A549 (cell line): ENCODE measurements at regions not wholly inside any gene's neighbourhood (a gene's known extent, or its start where the extent isn't known, plus 50 kb on each side); places are given as distances from the start of the nearest gene placed in this dataset.
A peak's percentile ranks its signal among the peaks of the same experiment; 100 is the strongest.

ENCODE experiments used
- ATAC-seq, 2 experiments: fragments of 200-7000 bp in 1 of 2; fragments of >200 bp in 1 of 2; cut with Nextera tagmentation in 1 of 2; cut with Tn5 transposase in 1 of 2; 3 replicates each; pipeline versions ENCODE4 v1.8.0 to v1.9.1; 2018 to 2020; ENCODE audit warnings: mild to moderate bottlenecking in 1 of 2, moderate library complexity in 1 of 2
- CTCF ChIA-PET: fragments of 300-600 bp; sonication (Branson Sonifier 250); formaldehyde crosslinking; extraction: SDS; loops from one replicate; lab custom pipeline; 2021; ENCODE audit warnings: antibody characterized with exemption, inconsistent platforms; lab: Yijun Ruan, JAX
- POLR2A ChIA-PET: fragments of 350-600 bp; formaldehyde crosslinking; extraction: SDS; loops from one replicate; lab custom pipeline; 2021; ENCODE audit warnings: antibody characterized with exemption, inconsistent platforms; lab: Yijun Ruan, JAX
- DNase-seq, 2 experiments: peaks; one replicate each; pipeline versions ENCODE4 v3.0.0 to v3.0.0-alpha.2; 2011 to 2016; ENCODE audit warnings: low read depth in 1 of 2, low spot score in 1 of 2
- FAIRE-seq: peaks from 2 replicates; lab custom pipeline; 2011; peaks lifted over from hg19 to GRCh38; lab: Jason Lieb, UNC
- H3K27ac ChIP-seq, 2 experiments: fragments of >200 bp; sonication (Bioruptor Twin); formaldehyde crosslinking; 3 replicates each; pipeline ENCODE4 v1.5.1; 2016 to 2017
- H3K4me1 ChIP-seq: fragments of >200 bp; sonication (Bioruptor Twin); formaldehyde crosslinking; 3 replicates; pipeline ENCODE4 v1.6.1; 2016
- H3K4me2 ChIP-seq: fragments of >200 bp; sonication (Bioruptor Twin); formaldehyde crosslinking; 3 replicates; pipeline ENCODE4 v1.6.1; 2016
- H3K4me3 ChIP-seq: fragments of >200 bp; sonication (Bioruptor Twin); formaldehyde crosslinking; 3 replicates; pipeline ENCODE4 v1.5.1; 2016
- H3K9me3 ChIP-seq: fragments of >200 bp; sonication (Bioruptor Twin); formaldehyde crosslinking; 3 replicates; pipeline ENCODE4 v1.6.1; 2016
- ATOH8 ChIP-seq: fragments of 250-450 bp; sonication (Bioruptor Pico); IDR thresholded peaks from 2 replicates; pipeline ENCODE4 v1.5.0; 2020; ENCODE audit warnings: low read depth, mild to moderate bottlenecking, moderate library complexity
- CBX2 ChIP-seq: fragments of 200-600 bp; sonication (generic); IDR thresholded peaks from 2 replicates; pipeline ENCODE4 v1.6.1; 2016; ENCODE audit warnings: low read depth, mild to moderate bottlenecking, borderline replicate concordance
- CBX8 ChIP-seq: fragments of 200-600 bp; sonication (generic); IDR thresholded peaks from 2 replicates; pipeline ENCODE4 v1.6.1; 2016
- CEBPB ChIP-seq, 2 experiments: fragments of >200 bp in 1 of 2; sonication (Bioruptor Twin) in 1 of 2; formaldehyde crosslinking in 1 of 2; IDR thresholded peaks; 2 replicates each; pipeline ENCODE4 v1.6.1; 2012 to 2016
- CHD4 ChIP-seq: fragments of 200-600 bp; sonication (generic); IDR thresholded peaks from 2 replicates; pipeline ENCODE4 v1.6.1; 2016; ENCODE audit warnings: antibody characterized with exemption, mild to moderate bottlenecking, borderline replicate concordance
- EHF ChIP-seq: fragments of 250-450 bp; sonication (Bioruptor Pico); IDR thresholded peaks from 2 replicates; pipeline ENCODE4 v1.5.0; 2020; ENCODE audit warnings: mild to moderate bottlenecking
- GATA3 ChIP-seq: IDR thresholded peaks from 2 replicates; pipeline ENCODE4 v1.6.1; 2012; ENCODE audit warnings: borderline replicate concordance
- HMGXB4 ChIP-seq: fragments of 250-450 bp; sonication (Bioruptor Pico); IDR thresholded peaks from 2 replicates; pipeline ENCODE4 v1.5.0; 2021; ENCODE audit warnings: mild to moderate bottlenecking, moderate library complexity, borderline replicate concordance
- HOXA7 ChIP-seq: fragments of 250-450 bp; sonication (Bioruptor Pico); IDR thresholded peaks from 2 replicates; pipeline ENCODE4 v1.5.0; 2020; ENCODE audit warnings: mild to moderate bottlenecking, moderate library complexity
- JUNB ChIP-seq: fragments of >200 bp; sonication (Bioruptor Twin); formaldehyde crosslinking; IDR thresholded peaks from 2 replicates; pipeline ENCODE4 v1.6.1; 2016
- KDM1A ChIP-seq: fragments of 200-600 bp; sonication (generic); IDR thresholded peaks from 2 replicates; pipeline ENCODE4 v1.6.1; 2016; ENCODE audit warnings: low read depth, mild to moderate bottlenecking
- KDM5A ChIP-seq: fragments of 200-600 bp; sonication (generic); IDR thresholded peaks from 2 replicates; pipeline ENCODE4 v1.6.1; 2016; ENCODE audit warnings: antibody characterized with exemption, mild to moderate bottlenecking
- MAZ ChIP-seq: fragments of 150-350 bp; IDR thresholded peaks from 2 replicates; pipeline ENCODE4 v1.6.1; 2014; ENCODE audit warnings: antibody characterized with exemption, low read depth, low read length, borderline replicate concordance
- NFE2L2 ChIP-seq: fragments of 150-350 bp; conservative IDR thresholded peaks from 2 replicates; pipeline ENCODE4 v1.6.1; 2014; ENCODE audit warnings: low read length
- PHF8 ChIP-seq: fragments of 200-600 bp; sonication (generic); IDR thresholded peaks from 2 replicates; pipeline ENCODE4 v1.6.1; 2016; ENCODE audit warnings: low read depth, mild to moderate bottlenecking, antibody characterized with exemption, moderate library complexity, borderline replicate concordance
- POLR2A ChIP-seq: IDR thresholded peaks from 2 replicates; pipeline ENCODE4 v1.6.1; 2012; ENCODE audit warnings: mild to moderate bottlenecking, low read length
- RFX5 ChIP-seq: fragments of 450-650 bp; IDR thresholded peaks from 2 replicates; pipeline ENCODE4 v1.7.1; 2014; ENCODE audit warnings: antibody characterized with exemption, mild to moderate bottlenecking, moderate library complexity
- RNF2 ChIP-seq: fragments of 200-600 bp; sonication (generic); IDR thresholded peaks from 2 replicates; pipeline ENCODE4 v1.6.1; 2016; ENCODE audit warnings: low read depth, mild to moderate bottlenecking, antibody characterized with exemption, moderate library complexity, borderline replicate concordance
- TP53 ChIP-seq: fragments of 250-450 bp; sonication (Bioruptor Pico); IDR thresholded peaks from 2 replicates; pipeline ENCODE4 v1.5.0; 2021; ENCODE audit warnings: mild to moderate bottlenecking, moderate library complexity
- USF2 ChIP-seq: fragments of 450-650 bp; IDR thresholded peaks from 2 replicates; pipeline ENCODE4 v1.6.1; 2014; ENCODE audit warnings: antibody characterized with exemption
- ZC3H11A ChIP-seq: fragments of 450-650 bp; IDR thresholded peaks from 2 replicates; pipeline ENCODE4 v1.6.1; 2014; ENCODE audit warnings: antibody characterized with exemption, mild to moderate bottlenecking
- ZNF302 ChIP-seq: fragments of 250-450 bp; sonication (Bioruptor Pico); IDR thresholded peaks from 2 replicates; pipeline ENCODE4 v1.9.0; 2021; ENCODE audit warnings: inconsistent platforms, mild to moderate bottlenecking, moderate library complexity
- WGBS: methylation state at CpG from one replicate; pipeline ENCODE4 v1.1.6; 2017; ENCODE audit errors: missing lambda C conversion rate; 5-methylcytosine and 5-hydroxymethylcytosine counted together
- TF ChIP-seq, protein P1 (sequence below): fragments of 200-600 bp; sonication (generic); IDR thresholded peaks from 2 replicates; pipeline ENCODE4 v1.6.1; 2016; ENCODE audit warnings: antibody characterized with exemption, mild to moderate bottlenecking, moderate library complexity

DNA sequence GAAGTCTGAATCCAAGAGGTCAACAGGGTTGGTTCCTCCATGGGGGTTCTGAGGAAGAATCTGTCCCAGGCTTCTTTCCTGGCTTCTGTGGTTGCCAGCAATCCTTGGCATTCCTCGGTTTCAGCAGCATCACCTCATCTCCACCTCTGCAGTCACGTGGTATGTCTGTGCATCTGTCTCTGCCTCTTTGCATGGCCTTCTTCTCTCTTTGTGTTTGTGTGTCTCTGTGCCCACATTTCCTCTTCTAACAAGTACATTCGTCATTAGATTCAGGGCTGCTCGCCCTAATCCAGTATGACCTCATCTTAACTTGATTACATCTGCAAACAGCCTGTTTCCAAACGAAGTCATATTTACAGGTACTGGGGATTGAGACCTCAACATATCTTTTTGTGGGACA lies 114.0 kb downstream of the BCOR start (continued):
- TF ChIP-seq, protein P1, sequence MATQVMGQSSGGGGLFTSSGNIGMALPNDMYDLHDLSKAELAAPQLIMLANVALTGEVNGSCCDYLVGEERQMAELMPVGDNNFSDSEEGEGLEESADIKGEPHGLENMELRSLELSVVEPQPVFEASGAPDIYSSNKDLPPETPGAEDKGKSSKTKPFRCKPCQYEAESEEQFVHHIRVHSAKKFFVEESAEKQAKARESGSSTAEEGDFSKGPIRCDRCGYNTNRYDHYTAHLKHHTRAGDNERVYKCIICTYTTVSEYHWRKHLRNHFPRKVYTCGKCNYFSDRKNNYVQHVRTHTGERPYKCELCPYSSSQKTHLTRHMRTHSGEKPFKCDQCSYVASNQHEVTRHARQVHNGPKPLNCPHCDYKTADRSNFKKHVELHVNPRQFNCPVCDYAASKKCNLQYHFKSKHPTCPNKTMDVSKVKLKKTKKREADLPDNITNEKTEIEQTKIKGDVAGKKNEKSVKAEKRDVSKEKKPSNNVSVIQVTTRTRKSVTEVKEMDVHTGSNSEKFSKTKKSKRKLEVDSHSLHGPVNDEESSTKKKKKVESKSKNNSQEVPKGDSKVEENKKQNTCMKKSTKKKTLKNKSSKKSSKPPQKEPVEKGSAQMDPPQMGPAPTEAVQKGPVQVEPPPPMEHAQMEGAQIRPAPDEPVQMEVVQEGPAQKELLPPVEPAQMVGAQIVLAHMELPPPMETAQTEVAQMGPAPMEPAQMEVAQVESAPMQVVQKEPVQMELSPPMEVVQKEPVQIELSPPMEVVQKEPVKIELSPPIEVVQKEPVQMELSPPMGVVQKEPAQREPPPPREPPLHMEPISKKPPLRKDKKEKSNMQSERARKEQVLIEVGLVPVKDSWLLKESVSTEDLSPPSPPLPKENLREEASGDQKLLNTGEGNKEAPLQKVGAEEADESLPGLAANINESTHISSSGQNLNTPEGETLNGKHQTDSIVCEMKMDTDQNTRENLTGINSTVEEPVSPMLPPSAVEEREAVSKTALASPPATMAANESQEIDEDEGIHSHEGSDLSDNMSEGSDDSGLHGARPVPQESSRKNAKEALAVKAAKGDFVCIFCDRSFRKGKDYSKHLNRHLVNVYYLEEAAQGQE: no peak
- TF ChIP-seq GATA3 (no peak), JUNB (no peak), CBX8 (no peak), CBX2 (no peak)
- TF ChIP-seq, all 56 proteins: peak for 0

DNA sequence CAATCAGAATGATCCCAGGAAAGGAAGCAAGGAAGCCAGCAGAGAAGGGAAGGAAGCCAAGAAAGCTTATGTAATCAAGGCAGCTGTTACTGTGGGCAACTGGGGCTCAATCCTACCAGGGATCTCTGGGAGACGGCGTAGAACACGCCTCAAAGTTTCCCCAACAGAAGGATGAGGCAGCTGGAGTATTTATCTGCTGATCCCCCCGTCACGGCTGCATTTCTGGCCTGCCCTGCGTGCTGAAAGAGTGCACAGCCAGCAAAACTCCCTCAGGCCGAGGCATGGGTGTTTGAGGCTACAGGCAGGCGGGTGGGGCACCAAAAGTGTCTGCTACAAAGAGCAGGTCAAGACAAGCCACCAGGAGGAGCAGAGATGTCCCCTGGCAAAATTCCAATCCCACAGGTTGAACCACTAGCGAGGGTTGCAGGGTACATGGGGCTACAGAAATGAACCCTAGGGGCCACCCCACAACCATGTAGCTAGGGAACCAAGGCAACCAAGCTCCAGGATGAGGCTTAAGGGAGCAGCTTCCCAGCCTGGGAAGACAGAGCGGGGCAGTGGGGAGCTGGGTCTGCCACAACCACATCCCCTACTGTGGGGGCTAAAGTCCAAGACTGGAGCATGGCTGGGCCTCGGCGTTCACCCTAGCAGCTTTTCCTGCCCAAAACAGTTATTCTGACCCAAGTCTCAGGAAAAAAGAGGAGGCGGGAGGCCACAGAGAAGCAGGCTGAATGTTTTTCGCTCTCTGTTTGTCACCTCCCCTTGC lies 113.4 kb downstream of the BCOR start:
- 91% methylated on average over 11 of the region's 14 CpGs for WGBS
- peak; percentile 82 for FAIRE-seq
- Histone ChIP-seq H3K4me1 (peaks cover 9% of the 10 kb centered on the region; the same call in 2 of the 3 replicates), H3K9me3 (no peaks in the 10 kb centered on the region), H3K4me3 (no peak overlapping the region), H3K27ac (no peak overlapping the region), H3K4me2 (no peak overlapping the region)
- ChIA-PET CTCF (no interaction called here), POLR2A (no interaction called here)
- TF ChIP-seq TP53 (no peak), RFX5 (no peak), NFE2L2 (no peak), ZC3H11A (no peak), CEBPB (IDR thresholded peaks at IDR 0.05) (no peak), MAZ (no peak), CHD4 (no peak)
- no peak; a peak in 1 of 6 replicates for ATAC-seq
- DNase-seq: no peak

- WGBS: 93% methylated on average over 8 of the region's 9 CpGs
- peaks cover 9% of the 10 kb centered on the region; the same call in 2 of the 3 replicates for H3K4me1 ChIP-seq
- FAIRE-seq (peak; percentile 67), DNase-seq (no peak), ATAC-seq (no peak)
- TF ChIP-seq EHF (CRISPR knock-in tag) (no peak), HOXA7 (CRISPR knock-in tag) (no peak), ATOH8 (CRISPR knock-in tag) (no peak), TP53 (no peak), PHF8 (no peak)
- H3K4me2 ChIP-seq: no peak overlapping the region
- no peak overlapping the region for H3K27ac ChIP-seq
- no peaks in the 10 kb centered on the region for H3K9me3 ChIP-seq
- ChIA-PET CTCF (interaction anchor here (1.2 kb wide), 1 partner anchor 50 kb away, joined by 3 read pairs; no protein-coding TSS in a partner anchor), POLR2A (no interaction called here)
- no peak overlapping the region for H3K4me3 ChIP-seq
These were observed 112.7 kb downstream of the BCOR start for GRCh38 chrX:39985071-39985470.

DNA sequence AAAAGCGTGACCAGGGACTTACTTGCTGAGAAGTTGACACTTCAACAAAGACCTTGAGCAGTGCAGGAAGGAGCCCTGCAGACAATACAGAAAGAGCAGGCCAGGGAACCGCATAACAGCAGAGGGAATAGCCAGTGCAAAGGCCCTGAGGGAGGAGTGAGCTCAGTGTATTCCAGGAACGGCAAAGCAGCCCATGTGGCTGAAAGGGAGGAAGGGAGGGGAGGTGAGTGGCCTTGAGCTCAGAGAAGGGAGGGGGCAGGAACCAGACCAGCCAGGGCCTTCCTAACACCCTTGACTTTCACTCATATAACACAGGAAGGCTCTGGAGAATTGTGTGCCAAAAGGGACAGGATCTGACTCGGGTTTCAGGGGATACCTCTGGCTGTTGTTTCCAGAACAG lies 112.2 kb downstream of the BCOR start:
- no peak for DNase-seq
- H3K9me3 ChIP-seq: no peaks in the 10 kb centered on the region
- POLR2A ChIA-PET: no interaction called here
- peaks cover 9% of the 10 kb centered on the region; the same call in 2 of the 3 replicates for H3K4me1 ChIP-seq
- no peak overlapping the region for H3K27ac ChIP-seq
- H3K4me3 ChIP-seq: no peak overlapping the region
- FAIRE-seq: no peak
- no peak for ATAC-seq
- CTCF ChIA-PET: interaction anchor here (0.8 to 1.2 kb wide), 2 partner anchors 50 to 630 kb away, joined by 3 read pairs; no protein-coding TSS in a partner anchor
- no peak overlapping the region for H3K4me2 ChIP-seq
- 62% methylated on average over 4 of the region's 4 CpGs for WGBS
- no peak for TF ChIP-seq POLR2A
- no peak for TF ChIP-seq GATA3
- TF ChIP-seq CHD4: no peak
- no peak for TF ChIP-seq USF2
- TF ChIP-seq TP53: no peak
- TF ChIP-seq ZNF302 (CRISPR knock-in tag): no peak
- TF ChIP-seq RNF2: no peak
- no peak for TF ChIP-seq ATOH8 (CRISPR knock-in tag)
- no peak for TF ChIP-seq KDM1A
- no peak for TF ChIP-seq MAZ
- no peak for TF ChIP-seq HOXA7 (CRISPR knock-in tag)
- no peak for TF ChIP-seq KDM5A
- TF ChIP-seq PHF8: no peak
- no peak for TF ChIP-seq HMGXB4 (CRISPR knock-in tag)
